Uterus (tissue), 3 donors: ENCODE measurements at regions not wholly inside any gene's neighbourhood (a gene's known extent, or its start where the extent isn't known, plus 50 kb on each side); places are given as distances from the start of the nearest gene placed in this dataset.

ENCODE experiments used
- DNase-seq, 2 donors: peaks; one replicate each; pipeline ENCODE4 v3.0.0-alpha.2; 2019 to 2020
- H3K27ac ChIP-seq, 2 donors: fragments of 200-600 bp; sonication (generic); 1 replicate in 1 of 2; 2 replicates in 1 of 2; pipeline ENCODE4 v1.5.1; 2016 to 2018
- H3K27me3 ChIP-seq, 2 donors: fragments of 200-600 bp; sonication (generic); one replicate each; pipeline ENCODE4 v1.5.1; 2018 to 2019; ENCODE audit warnings: control low read depth in 1 of 2
- H3K36me3 ChIP-seq, 2 donors: fragments of 200-600 bp; sonication (generic); one replicate each; pipeline ENCODE4 v1.5.1; 2019; ENCODE audit warnings: control low read depth in 1 of 2
- H3K4me1 ChIP-seq, 2 donors: fragments of 200-600 bp; sonication (generic); one replicate each; pipeline ENCODE4 v1.5.1; 2018 to 2019; ENCODE audit warnings: control low read depth in 1 of 2
- H3K4me3 ChIP-seq, 2 donors: fragments of 200-600 bp; sonication (generic); 1 replicate in 1 of 2; 2 replicates in 1 of 2; pipeline ENCODE4 v1.5.1; 2018 to 2019; ENCODE audit warnings: mild to moderate bottlenecking in 1 of 2
- H3K9me3 ChIP-seq, 2 donors: fragments of 200-600 bp; sonication (generic); one replicate each; pipeline ENCODE4 v1.5.1; 2019; ENCODE audit warnings: control low read depth in 1 of 2
- CTCF ChIP-seq, 4 experiments: fragments of 200-600 bp in 2 of 4; fragments of 450-650 bp in 2 of 4; sonication (generic) in 2 of 4; IDR thresholded peaks; one replicate each; pipeline ENCODE4 v1.5.1; 2016 to 2019; ENCODE audit warnings: antibody characterized with exemption in 4 of 4, mild to moderate bottlenecking in 2 of 4, moderate library complexity in 1 of 4
- POLR2A ChIP-seq, 2 donors: fragments of 450-650 bp; IDR thresholded peaks; one replicate each; pipeline ENCODE4 v1.6.1; 2016; ENCODE audit warnings: antibody characterized with exemption in 2 of 2, mild to moderate bottlenecking in 1 of 2, moderate library complexity in 1 of 2
- intact Hi-C: fragments of 100-400 bp; cut with DNase I; formaldehyde crosslinking; loops from one replicate; pipeline ENCODE4 v1.15.1; 2023; ENCODE audit warnings: low total_unique reads
- donor health status: DM: yes; HTN: yes; CAD: no.

GRCh38 chr10:123496375-123496774, 169.8 kb upstream of the GPR26 start:
- Histone ChIP-seq H3K4me1 (no peaks in the 10 kb centered on the region), H3K36me3 (no peaks in the 10 kb centered on the region), H3K4me3 (no peak overlapping the region), H3K27me3 (no peaks in the 10 kb centered on the region), H3K27ac (no peak overlapping the region), H3K9me3 (no peaks in the 10 kb centered on the region)
- DNase-seq = no peak
- intact Hi-C loops = no loop called here
- TF ChIP-seq CTCF (IDR thresholded peaks at IDR 0.05) (no peak), POLR2A (IDR thresholded peaks at IDR 0.05) (no peak)

GRCh38 chr10:123496996-123497660, 169.0 kb upstream of the GPR26 start:
- TF ChIP-seq POLR2A (IDR thresholded peaks at IDR 0.05) (no peak), CTCF (IDR thresholded peaks at IDR 0.05) (no peak)
- H3K4me3 ChIP-seq = no peak overlapping the region
- H3K36me3 ChIP-seq = no peaks in the 10 kb centered on the region
- H3K27ac ChIP-seq = no peak overlapping the region
- no peaks in the 10 kb centered on the region for H3K27me3 ChIP-seq
- intact Hi-C loops = no loop called here
- no peaks in the 10 kb centered on the region for H3K4me1 ChIP-seq
- DNase-seq = no peak
- H3K9me3 ChIP-seq = no peaks in the 10 kb centered on the region

GRCh38 chr10:123500110-123500509, 166.0 kb upstream of the GPR26 start:
- H3K36me3 ChIP-seq = no peaks in the 10 kb centered on the region
- no peak overlapping the region for H3K27ac ChIP-seq
- H3K9me3 ChIP-seq = no peaks in the 10 kb centered on the region
- no peak overlapping the region for H3K4me3 ChIP-seq
- intact Hi-C loops = no loop called here
- no peak for DNase-seq
- H3K4me1 ChIP-seq = no peaks in the 10 kb centered on the region
- H3K27me3 ChIP-seq = no peaks in the 10 kb centered on the region
- no peak for TF ChIP-seq POLR2A (IDR thresholded peaks at IDR 0.05)
- TF ChIP-seq CTCF (IDR thresholded peaks at IDR 0.05) = no peak

GRCh38 chr10:123501148-123501547, 165.0 kb upstream of the GPR26 start:
- intact Hi-C loops = no loop called here
- no peak for DNase-seq
- H3K9me3 ChIP-seq = no peaks in the 10 kb centered on the region
- H3K27me3 ChIP-seq = no peaks in the 10 kb centered on the region
- H3K4me3 ChIP-seq = no peak overlapping the region
- no peaks in the 10 kb centered on the region for H3K36me3 ChIP-seq
- no peaks in the 10 kb centered on the region for H3K4me1 ChIP-seq
- no peak for TF ChIP-seq CTCF (IDR thresholded peaks at IDR 0.05)
- no peak for TF ChIP-seq POLR2A (IDR thresholded peaks at IDR 0.05)
- H3K27ac ChIP-seq = no peak overlapping the region

- H3K4me3 ChIP-seq = no peak overlapping the region
- DNase-seq = no peak
- TF ChIP-seq CTCF (IDR thresholded peaks at IDR 0.05) = no peak
- no peak for TF ChIP-seq POLR2A (IDR thresholded peaks at IDR 0.05)
Measured at GRCh38 chr10:123502983-123503382, 163.2 kb upstream of the GPR26 start.

More at GRCh38 chr10:123502983-123503382, 163.2 kb upstream of the GPR26 start:
- no peaks in the 10 kb centered on the region for H3K27me3 ChIP-seq
- H3K27ac ChIP-seq = no peak overlapping the region
- intact Hi-C loops = no loop called here
- no peaks in the 10 kb centered on the region for H3K36me3 ChIP-seq
- H3K4me1 ChIP-seq = no peaks in the 10 kb centered on the region
- no peaks in the 10 kb centered on the region for H3K9me3 ChIP-seq
